ENCODE measurements at regions not wholly inside any gene's neighbourhood (a gene's known extent, or its start where the extent isn't known, plus 50 kb on each side); places are given as distances from the start of the nearest gene placed in this dataset.

DNA sequence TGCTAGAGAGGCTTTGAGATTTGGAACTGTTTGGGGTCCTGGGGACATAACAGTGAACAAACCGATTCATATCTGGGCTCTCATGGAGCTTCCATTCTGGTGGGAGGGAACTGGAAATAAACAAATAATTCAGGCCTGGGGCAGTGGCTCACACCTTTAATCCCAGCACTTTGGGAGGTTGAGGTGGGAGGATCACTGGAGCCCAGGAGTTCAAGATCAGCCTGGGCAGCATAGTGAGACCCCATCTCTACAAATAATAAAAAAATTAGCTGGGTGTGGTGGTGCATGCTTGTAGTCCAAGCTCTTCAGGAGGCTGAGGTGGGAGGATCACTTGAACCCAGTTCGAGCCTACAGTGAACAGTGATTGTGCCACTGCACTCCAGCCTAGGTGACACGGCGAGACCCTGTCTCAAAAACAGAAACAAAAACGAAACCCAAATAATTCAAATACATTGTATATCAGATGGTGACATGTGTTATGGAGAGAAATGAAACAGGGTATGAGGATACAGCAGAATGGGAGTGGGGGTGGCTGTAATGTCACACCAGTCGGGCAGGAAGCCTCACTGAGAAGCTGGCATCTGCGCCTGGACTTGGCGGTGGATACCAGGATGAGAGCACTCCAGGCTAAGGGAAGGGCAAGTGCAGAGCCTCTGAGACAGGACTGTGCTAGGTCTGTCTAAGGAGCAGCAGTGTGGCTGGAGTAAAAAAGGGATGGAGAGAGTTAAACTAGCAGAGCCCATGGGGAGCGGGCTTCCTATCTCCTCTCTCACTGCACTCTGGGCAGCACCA lies 131.1 kb upstream of the ZNF536 start:
- no peak for ATAC-seq
- no peak for DNase-seq
- H3K27ac ChIP-seq = no peak overlapping the region
- TF ChIP-seq POLR2A (IDR thresholded peaks at IDR 0.05) = no peak
- no peaks in the 10 kb centered on the region for H3K36me3 ChIP-seq
- in situ Hi-C loops (cut with MboI; ENCODE audit: low sequenced_read_pairs in 4 of 4) = no loop called here
- intact Hi-C loops (cut with DNase I; ENCODE audit: low total_unique reads) = no loop called here
- no peaks in the 10 kb centered on the region for H3K4me1 ChIP-seq
- peaks cover 0 to 4% (median 0%) of the 10 kb centered on the region in 3 donors for H3K27me3 ChIP-seq
- H3K9me3 ChIP-seq = no peaks in the 10 kb centered on the region
- no peak overlapping the region for H3K4me3 ChIP-seq

DNA sequence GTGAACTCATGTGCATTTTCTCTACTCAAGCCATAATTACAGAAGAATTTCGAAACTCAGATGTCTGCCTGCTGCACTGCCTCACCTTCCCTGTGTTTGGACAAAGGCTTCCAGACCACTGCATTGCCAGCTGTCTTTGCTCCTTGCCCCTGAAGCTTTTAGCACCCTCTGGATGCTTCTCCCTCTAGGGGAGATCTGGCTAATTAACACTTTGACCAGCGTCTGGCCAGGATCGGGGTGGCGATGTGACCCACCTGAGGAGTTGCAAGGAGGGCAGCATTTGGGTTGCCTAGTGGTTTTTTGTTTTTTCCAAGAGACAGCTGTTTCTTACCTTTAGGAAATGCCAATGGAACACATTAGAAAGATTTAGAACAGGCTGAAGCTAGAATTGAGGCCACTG lies 127.7 kb upstream of the ZNF536 start:
- intact Hi-C loops (cut with DNase I; ENCODE audit: low total_unique reads) (no loop called here), in situ Hi-C loops (cut with MboI; ENCODE audit: low sequenced_read_pairs in 4 of 4) (no loop called here)
- Histone ChIP-seq H3K27ac (no peak overlapping the region), H3K9me3 (no peaks in the 10 kb centered on the region), H3K27me3 (no peaks in the 10 kb centered on the region), H3K36me3 (no peaks in the 10 kb centered on the region), H3K4me3 (no peak overlapping the region), H3K4me1 (no peaks in the 10 kb centered on the region)
- no peak for TF ChIP-seq POLR2A (IDR thresholded peaks at IDR 0.05)
- TF ChIP-seq, protein P1, sequence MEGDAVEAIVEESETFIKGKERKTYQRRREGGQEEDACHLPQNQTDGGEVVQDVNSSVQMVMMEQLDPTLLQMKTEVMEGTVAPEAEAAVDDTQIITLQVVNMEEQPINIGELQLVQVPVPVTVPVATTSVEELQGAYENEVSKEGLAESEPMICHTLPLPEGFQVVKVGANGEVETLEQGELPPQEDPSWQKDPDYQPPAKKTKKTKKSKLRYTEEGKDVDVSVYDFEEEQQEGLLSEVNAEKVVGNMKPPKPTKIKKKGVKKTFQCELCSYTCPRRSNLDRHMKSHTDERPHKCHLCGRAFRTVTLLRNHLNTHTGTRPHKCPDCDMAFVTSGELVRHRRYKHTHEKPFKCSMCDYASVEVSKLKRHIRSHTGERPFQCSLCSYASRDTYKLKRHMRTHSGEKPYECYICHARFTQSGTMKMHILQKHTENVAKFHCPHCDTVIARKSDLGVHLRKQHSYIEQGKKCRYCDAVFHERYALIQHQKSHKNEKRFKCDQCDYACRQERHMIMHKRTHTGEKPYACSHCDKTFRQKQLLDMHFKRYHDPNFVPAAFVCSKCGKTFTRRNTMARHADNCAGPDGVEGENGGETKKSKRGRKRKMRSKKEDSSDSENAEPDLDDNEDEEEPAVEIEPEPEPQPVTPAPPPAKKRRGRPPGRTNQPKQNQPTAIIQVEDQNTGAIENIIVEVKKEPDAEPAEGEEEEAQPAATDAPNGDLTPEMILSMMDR (IDR thresholded peaks at IDR 0.05 in 4 of 5, conservative IDR thresholded peaks at IDR 0.05 in 1 of 5) = no peak
- ATAC-seq (no peak), DNase-seq (no peak)

DNA sequence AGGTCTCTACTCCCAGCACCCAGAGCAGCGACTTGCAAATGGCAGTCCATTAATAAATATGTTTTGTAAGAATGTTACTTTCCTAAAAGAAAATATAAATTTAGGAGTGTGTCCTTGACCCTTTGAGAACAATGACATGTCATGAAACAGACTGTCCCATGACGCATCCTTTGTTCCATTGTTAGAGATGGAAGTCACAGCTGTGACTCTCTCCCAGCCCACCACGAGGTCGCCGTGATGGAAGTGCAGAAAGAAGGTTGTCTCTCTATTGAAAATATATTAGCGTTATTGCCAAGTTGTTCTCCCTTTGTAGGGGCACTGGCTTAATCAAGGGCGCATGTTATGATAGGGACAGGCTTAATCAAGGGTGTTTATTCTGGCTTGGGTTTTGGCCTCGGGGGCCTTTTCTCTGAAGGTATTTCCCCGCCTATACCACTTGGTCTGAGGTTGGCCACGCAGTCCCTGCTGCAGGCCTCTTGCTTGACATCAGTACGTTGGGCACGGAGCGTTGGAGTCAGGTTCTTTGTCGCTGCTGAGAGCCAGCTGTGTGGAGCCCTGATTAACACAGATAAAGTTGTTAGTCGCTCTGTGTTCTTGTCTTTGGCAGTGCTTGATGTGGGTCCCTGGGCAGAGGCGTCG lies 126.7 kb upstream of the ZNF536 start:
- in situ Hi-C loops (cut with MboI; ENCODE audit: low sequenced_read_pairs in 4 of 4) = no loop called here
- H3K27me3 ChIP-seq = no peaks in the 10 kb centered on the region
- TF ChIP-seq, protein P1 (IDR thresholded peaks at IDR 0.05 in 4 of 5, conservative IDR thresholded peaks at IDR 0.05 in 1 of 5) = no peak
- no peak for TF ChIP-seq POLR2A (IDR thresholded peaks at IDR 0.05)

DNA sequence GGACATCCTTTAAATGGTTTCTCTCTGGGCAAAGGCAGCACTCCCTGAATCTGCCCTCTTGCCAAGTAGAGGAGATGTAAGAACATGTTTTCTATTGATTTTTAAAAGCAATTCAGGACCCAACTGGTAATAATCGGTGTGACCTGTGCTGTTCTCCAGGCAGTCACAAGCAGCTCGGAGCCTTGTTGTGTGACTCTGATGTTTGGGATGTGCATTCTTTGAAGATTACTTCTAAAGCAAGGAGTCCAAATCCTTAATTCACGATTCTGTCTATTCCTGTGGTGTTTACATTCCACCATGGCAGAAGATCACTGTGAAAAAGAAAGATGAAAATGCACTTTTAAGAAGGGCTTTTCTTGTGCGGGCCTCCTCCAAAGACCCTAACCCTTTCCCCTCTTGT lies 122.3 kb upstream of the ZNF536 start:
- DNase-seq (no peak), ATAC-seq (no peak)
- Histone ChIP-seq H3K27ac (no peak overlapping the region), H3K36me3 (no peaks in the 10 kb centered on the region), H3K27me3 (peaks cover 4 to 32% (median 6%) of the 10 kb centered on the region in 3 donors), H3K9me3 (no peaks in the 10 kb centered on the region), H3K4me1 (no peaks in the 10 kb centered on the region), H3K4me3 (no peak overlapping the region)
- intact Hi-C loops (cut with DNase I; ENCODE audit: low total_unique reads) (no loop called here), in situ Hi-C loops (cut with MboI; ENCODE audit: low sequenced_read_pairs in 4 of 4) (no loop called here)
- TF ChIP-seq POLR2A (IDR thresholded peaks at IDR 0.05) = no peak
- TF ChIP-seq, protein P1 (IDR thresholded peaks at IDR 0.05 in 4 of 5, conservative IDR thresholded peaks at IDR 0.05 in 1 of 5) = no peak

More for the DNA sequence above, 126.7 kb upstream of the ZNF536 start:
- Histone ChIP-seq H3K27ac (no peak overlapping the region), H3K4me1 (no peaks in the 10 kb centered on the region), H3K4me3 (no peak overlapping the region), H3K9me3 (no peaks in the 10 kb centered on the region), H3K36me3 (no peaks in the 10 kb centered on the region)
- DNase-seq = no peak
- no peak for ATAC-seq
- intact Hi-C loops (cut with DNase I; ENCODE audit: low total_unique reads) = no loop called here

DNA sequence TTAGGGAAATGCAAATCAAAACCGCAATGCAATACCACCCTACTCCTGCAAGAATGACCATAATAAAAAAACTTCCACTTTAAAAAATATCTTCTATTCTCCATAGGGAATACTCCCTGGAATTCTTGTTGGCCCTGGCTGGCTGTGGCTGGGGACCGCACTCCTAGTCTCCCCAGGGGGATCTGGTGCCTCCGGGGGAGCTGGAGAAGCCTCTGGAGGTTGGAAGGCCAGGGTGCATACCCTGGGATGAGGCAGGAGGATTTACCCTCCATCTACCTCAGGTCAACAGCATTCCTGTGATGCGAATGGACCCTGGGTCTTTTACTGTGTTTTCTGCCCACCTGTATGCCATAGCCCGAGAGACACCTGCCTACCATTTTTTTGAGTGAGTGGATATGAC lies 120.0 kb upstream of the ZNF536 start:
- H3K27me3 ChIP-seq = peaks cover 6 to 36% (median 7%) of the 10 kb centered on the region in 3 donors
- in situ Hi-C loops (cut with MboI; ENCODE audit: low sequenced_read_pairs in 4 of 4) = no loop called here
- H3K27ac ChIP-seq = no peak overlapping the region
- intact Hi-C loops (cut with DNase I; ENCODE audit: low total_unique reads) = no loop called here
- H3K4me1 ChIP-seq = no peaks in the 10 kb centered on the region
- H3K4me3 ChIP-seq = no peak overlapping the region
- H3K36me3 ChIP-seq = no peaks in the 10 kb centered on the region
- TF ChIP-seq, protein P1 (IDR thresholded peaks at IDR 0.05 in 4 of 5, conservative IDR thresholded peaks at IDR 0.05 in 1 of 5) = no peak
- TF ChIP-seq POLR2A (IDR thresholded peaks at IDR 0.05) = no peak
- DNase-seq (no peak), ATAC-seq (no peak)
- H3K9me3 ChIP-seq = no peaks in the 10 kb centered on the region

All from gastrocnemius medialis (tissue), 4 donors.